ENCODE measurements at regions not wholly inside any gene's neighbourhood (a gene's known extent, or its start where the extent isn't known, plus 50 kb on each side); places are given as distances from the start of the nearest gene placed in this dataset.

DNA sequence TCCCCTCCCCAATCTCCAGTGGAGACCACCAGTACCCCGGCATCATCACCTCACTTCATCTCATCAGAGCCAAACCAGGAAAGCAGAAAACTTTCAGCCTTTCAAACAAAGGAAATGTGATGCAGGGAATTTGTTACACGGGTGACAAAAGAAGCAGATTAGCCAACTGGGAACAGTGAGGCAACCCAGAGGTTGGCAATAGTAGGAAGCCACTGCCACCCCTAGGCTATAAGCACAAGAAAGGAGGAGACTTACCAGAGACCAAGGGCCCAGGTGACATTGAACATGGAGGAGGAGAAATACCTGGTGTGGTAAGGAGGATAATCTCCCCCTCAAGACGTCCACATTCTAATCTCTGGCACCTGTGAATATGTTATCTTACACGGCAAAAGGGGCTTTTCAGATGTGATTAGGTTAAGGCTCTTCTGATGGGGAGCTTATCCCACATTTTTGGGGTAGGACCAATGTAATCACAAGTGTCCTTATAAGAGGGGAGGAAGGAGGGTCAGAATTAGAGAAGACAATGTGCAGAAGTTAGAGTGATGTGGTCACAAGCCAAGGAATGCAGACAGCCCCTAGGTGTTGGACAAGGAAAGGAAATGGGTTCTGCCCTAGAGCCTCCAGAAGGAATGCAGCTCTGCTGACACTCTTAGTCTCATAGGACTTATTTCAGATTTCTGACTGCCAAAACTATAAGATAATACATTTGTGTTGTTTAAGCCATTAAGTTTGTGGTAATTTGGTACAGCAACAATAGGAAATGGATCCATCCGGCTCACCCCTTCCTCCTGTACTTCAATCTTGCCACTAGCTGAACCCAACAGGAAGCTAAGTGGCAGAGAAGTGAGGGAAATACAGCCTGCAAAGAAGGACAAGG is 83.6 kb upstream of the VAV3 start:
- Histone ChIP-seq H3K9me3 (ENCODE audit: low read depth, low read length) (no peaks in the 10 kb centered on the region), H3K4me3 (no peak overlapping the region), H3K27ac (no peak overlapping the region), H3K9ac (ENCODE audit: insufficient read length) (no peak overlapping the region), H3K36me3 (ENCODE audit: insufficient read depth, low read length) (no peaks in the 10 kb centered on the region)
- no peak for TF ChIP-seq POLR2AphosphoS5 (IDR thresholded peaks at IDR 0.05; ENCODE audit: borderline replicate concordance, low read depth, low read length)
- TF ChIP-seq EZH2 (IDR thresholded peaks at IDR 0.05): no peak
- TF ChIP-seq FOXP2 (optimal IDR thresholded peaks at IDR 0.05; ENCODE audit: control extremely low read depth, extremely low read length, insufficient read depth): no peak
- no peak for DNase-seq (ENCODE audit: low read depth, low spot score)

DNA sequence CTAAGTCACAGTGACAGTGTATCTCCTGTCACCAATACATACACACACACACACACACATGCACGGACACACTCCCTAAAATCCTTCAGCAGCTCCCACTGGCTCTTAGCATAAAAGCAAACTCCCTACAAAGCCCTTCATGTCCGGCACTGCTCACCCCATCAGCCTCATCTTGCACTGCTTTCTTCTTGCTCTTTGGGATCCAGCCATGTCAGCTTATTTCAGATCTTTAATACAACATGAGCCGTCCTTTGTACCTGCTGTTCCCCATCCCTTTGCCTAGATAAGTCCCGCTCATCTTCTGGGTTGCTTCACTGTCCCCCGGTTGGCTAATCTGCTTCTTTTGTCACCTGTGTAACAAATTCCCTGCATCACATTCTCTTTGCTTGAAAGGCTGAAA is 82.1 kb upstream of the VAV3 start:
- Histone ChIP-seq H3K9me3 (ENCODE audit: low read depth, low read length) (no peaks in the 10 kb centered on the region), H3K27ac (no peak overlapping the region), H3K4me3 (no peak overlapping the region), H3K36me3 (ENCODE audit: insufficient read depth, low read length) (no peaks in the 10 kb centered on the region), H3K9ac (ENCODE audit: insufficient read length) (no peak overlapping the region)
- DNase-seq (ENCODE audit: low read depth, low spot score): no peak
- TF ChIP-seq POLR2AphosphoS5 (IDR thresholded peaks at IDR 0.05; ENCODE audit: borderline replicate concordance, low read depth, low read length): no peak
- TF ChIP-seq EZH2 (IDR thresholded peaks at IDR 0.05): no peak
- TF ChIP-seq FOXP2 (optimal IDR thresholded peaks at IDR 0.05; ENCODE audit: control extremely low read depth, extremely low read length, insufficient read depth): no peak

GRCh38 chr1:108046026-108046425 is 81.0 kb upstream of the VAV3 start:
- H3K4me3 ChIP-seq: no peak overlapping the region
- H3K9me3 ChIP-seq (ENCODE audit: low read depth, low read length): no peaks in the 10 kb centered on the region
- DNase-seq (ENCODE audit: low read depth, low spot score): no peak
- H3K36me3 ChIP-seq (ENCODE audit: insufficient read depth, low read length): no peaks in the 10 kb centered on the region
- no peak overlapping the region for H3K9ac ChIP-seq (ENCODE audit: insufficient read length)
- no peak for TF ChIP-seq FOXP2 (optimal IDR thresholded peaks at IDR 0.05; ENCODE audit: control extremely low read depth, extremely low read length, insufficient read depth)
- TF ChIP-seq EZH2 (IDR thresholded peaks at IDR 0.05): no peak
- no peak for TF ChIP-seq POLR2AphosphoS5 (IDR thresholded peaks at IDR 0.05; ENCODE audit: borderline replicate concordance, low read depth, low read length)
- H3K27ac ChIP-seq: no peak overlapping the region

GRCh38 chr1:108045460-108045859 is 80.5 kb upstream of the VAV3 start:
- H3K36me3 ChIP-seq (ENCODE audit: insufficient read depth, low read length): no peaks in the 10 kb centered on the region
- no peak for DNase-seq (ENCODE audit: low read depth, low spot score)

DNA sequence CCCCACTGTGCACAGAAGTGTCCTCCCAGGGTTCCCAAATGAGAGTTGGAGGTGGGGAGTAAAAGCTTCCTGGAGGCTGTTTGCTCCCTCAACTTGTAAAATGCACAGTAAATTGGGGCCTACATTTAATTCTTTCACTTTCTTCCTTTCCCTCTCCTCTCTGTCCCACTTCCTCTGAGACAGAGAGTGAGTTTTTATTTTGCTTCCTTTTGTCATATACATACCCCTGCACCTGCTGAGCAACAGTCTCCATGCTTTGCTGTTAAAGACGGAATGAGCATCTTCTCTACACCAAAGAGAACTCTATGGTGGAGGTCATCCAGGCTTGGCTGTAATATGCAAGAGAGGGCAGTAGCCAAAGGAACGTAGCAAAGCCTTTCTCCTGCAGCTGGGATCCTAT is 79.3 kb upstream of the VAV3 start:
- Histone ChIP-seq H3K9me3 (ENCODE audit: low read depth, low read length) (no peaks in the 10 kb centered on the region), H3K4me3 (no peak overlapping the region), H3K27ac (no peak overlapping the region), H3K9ac (ENCODE audit: insufficient read length) (no peak overlapping the region), H3K36me3 (ENCODE audit: insufficient read depth, low read length) (no peaks in the 10 kb centered on the region)
- TF ChIP-seq POLR2AphosphoS5 (IDR thresholded peaks at IDR 0.05; ENCODE audit: borderline replicate concordance, low read depth, low read length) (no peak), FOXP2 (optimal IDR thresholded peaks at IDR 0.05; ENCODE audit: control extremely low read depth, extremely low read length, insufficient read depth) (no peak), EZH2 (IDR thresholded peaks at IDR 0.05) (no peak)
- DNase-seq (ENCODE audit: low read depth, low spot score): no peak

More at GRCh38 chr1:108045460-108045859, 80.5 kb upstream of the VAV3 start:
- no peak overlapping the region for H3K4me3 ChIP-seq
- no peak overlapping the region for H3K27ac ChIP-seq
- no peak overlapping the region for H3K9ac ChIP-seq (ENCODE audit: insufficient read length)
- TF ChIP-seq FOXP2 (optimal IDR thresholded peaks at IDR 0.05; ENCODE audit: control extremely low read depth, extremely low read length, insufficient read depth) (no peak), EZH2 (IDR thresholded peaks at IDR 0.05) (no peak), POLR2AphosphoS5 (IDR thresholded peaks at IDR 0.05; ENCODE audit: borderline replicate concordance, low read depth, low read length) (no peak)
- no peaks in the 10 kb centered on the region for H3K9me3 ChIP-seq (ENCODE audit: low read depth, low read length)

DNA sequence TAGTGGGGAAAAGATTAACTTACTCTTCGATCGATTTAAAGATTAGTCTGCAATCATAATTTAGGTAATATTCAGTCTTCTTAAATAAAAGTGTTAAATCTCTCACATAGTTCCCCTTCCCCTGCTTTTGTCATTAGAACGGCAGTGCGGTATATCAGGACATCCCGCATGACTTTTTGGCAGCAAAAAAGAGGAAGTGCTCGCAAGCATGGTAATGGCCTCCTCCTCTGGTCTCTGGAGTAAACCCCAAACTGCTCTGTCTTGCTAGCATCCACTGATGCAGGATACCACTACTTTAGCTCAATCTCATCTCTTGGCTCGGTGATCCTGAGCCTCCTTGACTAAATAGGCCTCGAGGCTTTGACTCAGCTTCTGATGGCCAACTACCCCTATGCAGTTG is 78.7 kb upstream of the VAV3 start:
- DNase-seq (ENCODE audit: low read depth, low spot score): no peak
- H3K9ac ChIP-seq (ENCODE audit: insufficient read length): no peak overlapping the region
- no peaks in the 10 kb centered on the region for H3K36me3 ChIP-seq (ENCODE audit: insufficient read depth, low read length)
- no peaks in the 10 kb centered on the region for H3K9me3 ChIP-seq (ENCODE audit: low read depth, low read length)
- H3K4me3 ChIP-seq: no peak overlapping the region
- TF ChIP-seq EZH2 (IDR thresholded peaks at IDR 0.05): no peak
- no peak for TF ChIP-seq FOXP2 (optimal IDR thresholded peaks at IDR 0.05; ENCODE audit: control extremely low read depth, extremely low read length, insufficient read depth)
- TF ChIP-seq POLR2AphosphoS5 (IDR thresholded peaks at IDR 0.05; ENCODE audit: borderline replicate concordance, low read depth, low read length): no peak
- no peak overlapping the region for H3K27ac ChIP-seq

GRCh38 chr1:108042610-108043009 is 77.6 kb upstream of the VAV3 start:
- no peaks in the 10 kb centered on the region for H3K36me3 ChIP-seq (ENCODE audit: insufficient read depth, low read length)
- DNase-seq (ENCODE audit: low read depth, low spot score): no peak
- no peak overlapping the region for H3K4me3 ChIP-seq
- H3K9me3 ChIP-seq (ENCODE audit: low read depth, low read length): no peaks in the 10 kb centered on the region
- TF ChIP-seq FOXP2 (optimal IDR thresholded peaks at IDR 0.05; ENCODE audit: control extremely low read depth, extremely low read length, insufficient read depth): no peak
- H3K27ac ChIP-seq: no peak overlapping the region
- no peak overlapping the region for H3K9ac ChIP-seq (ENCODE audit: insufficient read length)

- Histone ChIP-seq H3K36me3 (ENCODE audit: insufficient read depth, low read length) (no peaks in the 10 kb centered on the region), H3K9me3 (ENCODE audit: low read depth, low read length) (no peaks in the 10 kb centered on the region), H3K27ac (no peak overlapping the region), H3K9ac (ENCODE audit: insufficient read length) (no peak overlapping the region), H3K4me3 (no peak overlapping the region)
- TF ChIP-seq FOXP2 (optimal IDR thresholded peaks at IDR 0.05; ENCODE audit: control extremely low read depth, extremely low read length, insufficient read depth): no peak
- TF ChIP-seq EZH2 (IDR thresholded peaks at IDR 0.05): no peak
- no peak for TF ChIP-seq POLR2AphosphoS5 (IDR thresholded peaks at IDR 0.05; ENCODE audit: borderline replicate concordance, low read depth, low read length)
- no peak for DNase-seq (ENCODE audit: low read depth, low spot score)
Measured at GRCh38 chr1:108041360-108042142, 76.6 kb upstream of the VAV3 start.

All from SK-N-MC (cell line).